ENCODE measurements at regions not wholly inside any gene's neighbourhood (a gene's known extent, or its start where the extent isn't known, plus 50 kb on each side); places are given as distances from the start of the nearest gene placed in this dataset.
"Not testable (repeated sequence)": the region's sequence is repeated elsewhere in the genome, so short reads cannot be mapped to it uniquely, and the experiment has no call there.

GRCh38 chr1:198408716-198409115 is 131.8 kb downstream of the ATP6V1G3 start:
- DNase-seq: no peak

- DNase-seq: not testable (repeated sequence)
Observed at GRCh38 chr1:198404632-198405031, 135.8 kb downstream of the ATP6V1G3 start.

- DNase-seq: no peak
Observed at GRCh38 chr1:198400063-198400462, 140.4 kb downstream of the ATP6V1G3 start.

- no peak for DNase-seq
Observed at GRCh38 chr1:198399452-198399851, 141.0 kb downstream of the ATP6V1G3 start.

GRCh38 chr1:198397208-198397808 is 143.2 kb downstream of the ATP6V1G3 start:
- DNase-seq: no peak

GRCh38 chr1:198391393-198392020 is 149.0 kb downstream of the ATP6V1G3 start:
- DNase-seq: peak; percentile 66

- DNase-seq: no peak
Observed at GRCh38 chr1:198387587-198387986, 152.9 kb downstream of the ATP6V1G3 start.

- DNase-seq: no peak
Observed at GRCh38 chr1:198380275-198380674, 160.2 kb downstream of the ATP6V1G3 start.

GRCh38 chr1:198377702-198378101 is 162.8 kb downstream of the ATP6V1G3 start:
- no peak for DNase-seq

GRCh38 chr1:198374288-198374687 is 166.2 kb downstream of the ATP6V1G3 start:
- DNase-seq: no peak

- DNase-seq: no peak
Observed at GRCh38 chr1:198373376-198373775, 167.1 kb downstream of the ATP6V1G3 start.

All from NCI-H2227 treated with DMSO at 0.1 percent for 48 hours (cell line).